GM19468 (cell line): ENCODE measurements at regions not wholly inside any gene's neighbourhood (a gene's known extent, or its start where the extent isn't known, plus 50 kb on each side); places are given as distances from the start of the nearest gene placed in this dataset.
"Not testable (repeated sequence)": the region's sequence is repeated elsewhere in the genome, so short reads cannot be mapped to it uniquely, and the experiment has no call there.

Experiments used
- ATAC-seq: cut with Tn5 transposase; IDR thresholded peaks from one replicate; pipeline ENCODE4 v1.9.1; 2021; ENCODE audit warnings: mild to moderate bottlenecking, moderate library complexity, moderate number of reproducible peaks; ENCODE audit not compliant: unreplicated experiment; ENCODE audit errors: extremely low read depth

DNA sequence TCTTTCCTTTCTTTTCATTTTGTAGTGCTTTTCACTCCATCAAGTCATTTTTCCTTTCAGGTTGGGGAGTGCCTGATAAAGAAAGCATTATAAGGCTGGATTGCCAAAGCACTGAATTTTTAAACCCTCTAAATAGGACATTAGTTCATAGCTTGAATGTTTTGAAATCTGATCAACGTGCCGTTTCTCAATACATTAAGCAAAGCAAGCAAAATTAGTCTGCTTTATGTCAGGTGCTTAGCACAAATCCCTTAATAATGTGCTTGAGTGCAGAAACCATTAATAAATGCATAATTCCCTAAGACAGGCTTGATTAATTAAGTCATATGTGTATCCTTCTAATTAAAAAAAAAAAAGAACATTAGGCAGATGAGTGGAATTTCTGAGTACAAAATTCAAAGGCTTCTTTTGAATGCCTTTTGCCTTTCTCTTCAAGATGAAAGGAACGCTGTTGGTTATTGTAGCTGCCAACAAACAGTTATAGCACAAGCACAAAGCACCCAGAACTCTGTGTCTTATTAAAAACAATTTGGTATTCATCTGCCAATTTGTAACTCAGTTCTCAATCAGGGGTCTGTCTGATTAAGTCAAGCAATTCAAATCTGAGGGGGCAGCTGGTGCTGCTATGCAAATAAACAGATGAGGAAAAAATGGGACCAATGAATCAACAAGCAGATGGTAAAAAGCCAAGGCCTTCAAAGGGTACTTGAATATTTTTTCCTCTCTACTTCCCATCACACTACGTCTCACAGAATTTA is 233.7 kb downstream of the TLE1 start:
- ATAC-seq = no peak

DNA sequence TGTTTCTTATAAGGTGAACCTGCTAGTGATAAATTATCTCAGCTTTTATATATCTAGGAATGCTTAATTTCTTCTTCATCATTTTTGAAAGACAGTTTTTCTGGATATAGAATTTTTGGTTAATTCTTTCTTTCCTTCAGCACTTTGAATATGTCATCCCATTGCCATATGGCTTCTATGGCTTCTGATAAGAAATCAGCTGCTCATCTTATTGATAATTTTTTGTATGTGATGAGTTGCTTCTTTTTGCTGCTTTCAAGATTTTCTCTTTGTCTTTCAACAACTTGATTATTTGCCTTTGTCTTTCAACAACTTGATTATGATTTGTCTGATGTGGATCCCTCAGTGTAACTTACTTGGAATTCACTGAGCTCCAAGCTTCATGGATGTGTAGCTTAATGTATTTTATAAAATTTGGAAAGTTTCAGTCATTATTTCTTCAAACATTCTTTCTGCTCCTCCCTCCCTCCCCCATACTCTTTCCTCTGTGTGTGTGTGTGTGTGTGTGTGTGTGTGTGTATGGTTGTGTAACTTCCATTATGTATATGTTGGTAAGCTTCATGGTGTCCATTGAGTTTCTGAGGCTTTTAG is 243.9 kb downstream of the TLE1 start:
- no peak for ATAC-seq

DNA sequence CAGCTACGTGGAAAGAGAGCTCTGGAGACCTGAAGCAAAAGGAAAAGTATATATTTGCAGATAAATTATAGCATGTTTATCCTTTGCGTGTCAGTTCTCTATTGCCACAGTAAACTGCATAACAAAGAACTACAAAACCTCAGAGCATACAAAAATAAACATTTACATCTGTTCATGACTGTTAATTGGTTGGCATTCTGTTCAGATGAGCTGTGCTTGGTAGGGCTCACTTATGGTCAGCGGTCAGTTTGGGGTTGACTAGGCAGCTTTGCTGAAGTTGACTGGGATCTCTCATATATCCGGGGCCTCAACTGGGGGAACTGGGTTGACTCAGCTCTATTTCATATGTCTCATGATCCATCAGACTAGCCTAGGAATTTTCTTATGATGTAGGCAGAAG is 257.7 kb downstream of the TLE1 start:
- no peak for ATAC-seq

DNA sequence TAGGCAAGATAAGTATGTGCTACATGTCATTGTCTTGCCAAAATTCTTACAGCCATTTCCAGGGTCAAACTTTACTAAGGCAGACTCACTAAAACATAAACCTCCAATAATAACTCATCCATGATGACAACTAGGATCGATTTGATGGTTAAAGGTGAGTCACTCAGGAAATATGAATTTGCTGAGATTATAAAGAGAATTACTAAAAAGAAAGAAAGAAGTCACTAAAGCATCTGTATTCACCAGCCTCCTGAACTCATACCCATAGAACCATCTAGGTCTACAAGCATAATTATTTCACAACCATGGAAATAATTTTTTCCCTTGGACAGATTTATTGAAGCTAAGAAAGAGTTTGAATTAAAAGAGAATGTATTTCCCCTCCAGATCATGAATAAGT is 258.6 kb downstream of the TLE1 start:
- ATAC-seq = no peak

DNA sequence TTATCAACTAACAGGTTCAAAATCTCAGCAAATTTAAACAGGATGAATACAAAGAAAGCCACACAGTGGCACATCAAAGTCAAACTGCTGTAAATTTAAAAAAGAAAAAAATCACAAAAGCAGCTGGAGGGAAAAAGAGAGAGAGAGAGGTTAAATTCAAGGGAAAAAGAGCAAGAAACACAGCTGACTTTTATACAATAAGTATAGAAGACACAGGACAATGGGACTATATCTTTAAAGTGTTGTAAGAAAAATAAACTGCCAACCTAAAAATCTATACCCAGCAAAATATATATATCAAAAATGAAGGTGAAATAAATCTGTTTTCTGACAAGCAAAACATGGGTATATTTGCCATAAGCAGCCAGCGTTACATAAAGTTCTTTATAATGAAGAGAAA is 261.5 kb downstream of the TLE1 start:
- no peak for ATAC-seq

DNA sequence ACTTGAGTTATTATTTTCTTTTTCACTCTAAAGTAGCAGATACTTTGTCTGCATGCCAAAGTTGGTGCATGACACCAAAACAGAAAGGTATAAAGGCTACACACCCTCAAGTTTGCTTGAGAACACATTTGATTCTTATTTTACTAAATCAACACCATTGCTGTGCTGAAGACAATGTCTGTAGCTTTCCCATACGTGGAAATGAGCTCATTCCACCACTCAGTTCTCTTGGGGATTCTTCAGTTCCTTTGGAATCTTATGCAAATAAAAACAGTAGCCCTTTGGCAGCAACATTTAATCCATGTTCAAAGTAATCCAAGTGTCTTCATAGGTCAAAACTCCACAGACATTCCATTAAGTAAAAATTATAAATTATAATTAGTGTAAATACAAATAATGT is 264.9 kb downstream of the TLE1 start:
- ATAC-seq = no peak

DNA sequence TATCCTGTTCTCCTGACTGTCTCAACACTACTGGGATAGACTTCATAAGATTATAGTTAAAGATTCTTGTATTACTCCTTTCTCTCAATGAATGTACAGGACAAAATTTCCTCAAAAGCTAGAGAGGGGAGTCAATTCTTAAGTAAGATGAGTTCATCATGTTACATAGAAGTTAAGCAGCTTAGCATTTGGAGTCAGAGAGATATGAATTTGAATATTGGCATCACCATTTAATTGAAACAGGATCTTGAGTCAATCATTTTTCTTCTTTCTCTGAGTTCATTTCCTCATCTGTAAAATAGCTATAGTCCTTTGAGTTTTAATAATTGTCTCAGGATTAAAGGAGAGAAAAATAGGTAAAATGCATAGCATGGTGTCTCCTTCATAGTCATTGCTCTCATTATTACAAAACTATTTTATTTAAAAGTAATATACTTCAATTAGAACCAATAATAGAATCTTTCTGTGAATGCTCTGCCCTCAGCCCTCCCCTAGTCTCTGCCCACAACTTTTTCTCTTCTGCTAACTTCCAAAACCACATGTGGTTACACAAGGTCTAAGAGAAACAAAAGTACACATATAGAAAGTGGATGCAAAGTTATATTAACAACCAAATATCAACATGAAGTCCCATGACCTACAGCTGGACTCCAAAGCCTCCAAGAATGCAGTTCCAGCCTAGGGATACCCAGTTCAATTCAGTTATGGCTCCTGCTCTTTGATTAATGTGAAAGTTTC is 265.6 kb downstream of the TLE1 start:
- no peak for ATAC-seq

DNA sequence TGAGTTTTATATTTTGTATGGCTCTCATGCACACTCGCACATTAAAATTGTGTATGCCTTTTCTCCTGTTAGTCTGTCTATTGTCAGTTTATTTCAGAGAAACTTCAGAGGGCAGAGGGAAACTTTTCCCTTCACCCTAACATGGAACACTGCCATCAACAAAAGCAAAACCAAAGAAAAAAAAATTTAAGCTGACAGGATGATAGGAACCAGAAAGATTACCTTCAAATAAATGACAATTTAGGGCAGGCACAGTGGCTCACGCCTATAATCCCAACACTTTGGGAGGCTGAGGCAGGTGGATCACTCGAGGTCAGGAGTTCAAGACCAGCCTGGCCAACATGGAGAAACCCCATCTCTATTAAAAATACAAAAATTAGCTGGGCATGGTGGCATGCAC is 268.3 kb downstream of the TLE1 start:
- not testable (repeated sequence) for ATAC-seq

DNA sequence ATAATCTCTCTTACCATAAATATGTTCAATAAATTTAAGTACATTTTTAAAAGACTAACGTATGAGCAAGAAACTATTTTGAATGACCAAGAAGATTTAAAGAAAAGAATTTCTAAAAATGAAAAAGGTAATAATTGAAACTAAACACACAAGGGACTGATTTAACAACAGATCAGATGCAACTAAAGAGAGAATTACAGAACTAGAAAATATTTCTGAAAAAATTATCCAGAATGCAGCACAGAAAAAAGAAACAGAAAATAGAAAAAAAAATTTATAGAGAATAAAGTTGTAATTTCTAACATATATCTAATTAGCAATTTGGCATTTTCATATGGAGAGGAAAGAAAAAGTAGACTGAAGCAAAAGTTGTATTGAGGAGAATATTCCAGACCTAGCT is 269.3 kb downstream of the TLE1 start:
- no peak for ATAC-seq

DNA sequence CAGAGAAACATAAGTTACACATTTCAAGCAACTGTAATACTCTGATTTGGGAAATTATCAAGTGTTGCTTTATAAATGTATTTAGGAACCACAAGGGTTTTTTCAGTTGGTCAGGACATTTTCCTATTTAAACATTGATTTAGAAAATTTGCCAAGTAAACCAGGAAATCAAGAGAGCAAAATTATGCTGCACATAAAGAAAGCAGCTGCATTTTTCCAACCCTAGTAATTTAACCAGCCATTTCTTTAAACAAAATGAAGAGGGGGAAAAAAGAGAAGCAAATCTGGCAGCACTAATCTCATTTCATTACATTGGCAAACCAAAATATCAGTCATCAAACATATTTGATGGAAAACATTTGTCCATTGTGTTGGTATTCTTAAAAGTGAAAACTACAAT is 271.4 kb downstream of the TLE1 start:
- ATAC-seq = no peak

DNA sequence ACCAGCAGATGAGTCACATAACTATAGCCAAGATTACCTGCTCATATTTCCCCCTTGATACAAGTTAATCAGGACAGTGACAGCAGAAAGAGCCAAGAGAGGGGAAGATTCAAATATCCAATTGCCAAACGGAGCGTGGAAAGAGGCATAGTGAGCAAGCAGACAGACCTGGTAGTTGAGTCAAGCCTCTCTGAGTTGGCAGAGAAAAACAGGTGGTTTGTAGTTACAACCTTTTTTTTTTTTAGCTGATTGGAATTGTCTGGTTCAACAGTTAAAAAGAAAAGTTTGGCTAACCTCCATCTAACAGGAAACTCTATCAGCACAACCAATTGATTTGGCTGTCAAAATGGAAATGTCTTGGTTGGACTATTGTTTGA is 272.1 kb downstream of the TLE1 start:
- ATAC-seq = no peak

DNA sequence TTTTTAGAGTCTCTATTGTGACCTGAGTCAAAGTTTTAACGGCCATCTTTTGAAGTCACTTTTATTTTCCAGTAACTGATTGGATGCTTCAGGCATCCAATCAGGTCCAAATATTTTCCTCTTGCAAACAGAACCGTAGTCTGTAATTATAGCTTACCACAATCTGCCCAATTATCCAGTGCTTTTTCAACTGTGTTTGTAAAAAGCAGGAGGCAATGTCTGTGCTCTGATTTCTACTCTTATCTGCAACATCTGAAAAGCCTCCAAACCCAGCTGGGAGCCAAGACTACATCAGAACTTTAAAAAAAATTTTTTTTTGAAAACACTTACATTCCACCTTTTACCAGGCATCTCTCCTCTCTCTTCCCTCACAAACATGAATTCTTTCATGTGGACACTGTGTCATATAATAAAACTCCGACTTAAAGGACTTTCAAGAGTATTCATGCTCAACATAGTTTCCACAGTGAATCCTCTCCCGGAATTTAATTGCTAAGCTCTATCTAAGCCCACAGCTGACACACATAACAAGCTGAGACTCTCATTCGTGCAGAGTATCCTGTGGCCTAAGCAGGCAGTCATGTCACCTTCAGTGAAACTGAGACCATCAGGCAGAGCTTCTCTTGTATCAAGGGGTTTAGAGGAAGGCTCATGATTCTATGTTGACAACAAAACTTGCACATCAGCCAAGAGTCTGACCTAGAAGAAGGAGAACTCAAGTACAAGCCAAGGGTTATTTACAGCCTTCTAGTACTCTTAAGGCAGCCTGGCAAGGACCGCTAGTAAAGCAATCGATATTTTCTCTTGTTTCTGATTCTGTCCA is 272.7 kb downstream of the TLE1 start:
- ATAC-seq = no peak

DNA sequence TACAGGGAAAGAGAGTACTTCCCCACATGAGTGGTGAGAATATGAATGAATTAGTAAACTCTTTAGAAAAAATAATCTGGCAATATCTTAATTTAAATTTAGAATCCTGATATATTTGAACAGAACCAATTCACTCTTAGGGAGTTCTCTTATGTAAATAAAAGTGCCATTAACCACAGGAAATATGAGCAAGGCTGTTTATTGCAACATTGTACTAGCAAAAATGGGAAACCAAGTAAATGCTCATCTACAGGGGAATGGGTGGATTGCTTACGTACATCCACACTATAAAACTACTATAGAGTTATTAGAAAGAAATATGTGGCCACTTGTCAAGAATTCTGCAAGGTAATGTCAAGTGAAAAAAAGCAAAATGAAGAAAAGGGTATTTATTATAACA is 274.5 kb downstream of the TLE1 start:
- ATAC-seq = no peak

DNA sequence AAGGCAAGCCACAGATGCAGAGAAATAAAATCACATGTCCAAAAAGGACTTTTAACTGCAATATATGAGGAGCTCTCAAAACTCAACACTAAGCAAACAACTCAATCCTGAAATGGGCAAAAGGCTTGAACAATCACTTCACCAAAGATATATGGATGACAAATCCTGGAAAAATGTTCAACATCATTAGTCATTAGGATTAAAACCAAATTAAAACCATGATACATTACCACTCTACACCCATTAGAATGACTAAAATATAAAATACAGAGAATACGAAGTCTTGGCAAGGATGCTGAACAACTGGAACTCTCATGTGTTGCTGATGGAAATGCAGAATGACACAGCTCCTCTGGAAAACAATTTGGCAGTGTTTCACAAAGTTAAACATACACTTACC is 277.4 kb downstream of the TLE1 start:
- ATAC-seq = no peak

DNA sequence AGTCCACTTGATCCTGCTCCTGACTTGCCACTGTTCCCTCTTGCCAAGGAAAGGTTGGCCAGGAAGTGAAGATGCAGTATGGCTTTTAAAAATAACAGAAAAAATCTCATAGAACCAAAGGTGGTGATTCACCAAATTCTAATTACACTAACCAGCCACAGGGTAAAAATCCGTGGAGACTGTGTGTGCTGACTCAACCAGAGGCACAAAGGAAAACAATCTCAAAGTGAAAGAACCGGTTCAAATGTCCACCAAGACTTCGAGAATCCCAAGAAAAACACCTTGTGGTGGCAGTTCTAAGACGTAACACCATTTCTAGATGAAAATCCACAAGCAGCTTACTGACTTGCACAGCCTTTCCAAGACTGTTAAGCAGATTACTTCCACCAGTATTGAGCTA is 279.1 kb downstream of the TLE1 start:
- no peak for ATAC-seq

DNA sequence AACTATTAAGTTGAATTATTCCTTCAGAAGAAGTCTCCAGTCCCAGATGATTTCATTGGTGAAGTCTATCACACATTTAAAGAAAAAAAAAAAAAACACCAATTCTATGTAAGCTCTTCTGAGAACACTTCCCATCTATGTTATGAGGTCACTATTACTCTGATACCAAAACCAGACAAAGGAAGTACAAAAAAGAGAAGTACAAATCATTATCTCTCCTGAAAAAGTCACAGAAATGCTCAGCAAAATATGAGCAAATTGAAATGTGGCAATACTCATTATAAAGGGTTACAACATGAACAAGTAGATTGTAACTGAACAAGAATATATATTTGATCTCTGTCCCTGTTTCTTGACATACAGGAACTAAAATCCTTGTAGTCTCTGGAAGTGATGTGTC is 280.4 kb downstream of the TLE1 start:
- no peak for ATAC-seq

DNA sequence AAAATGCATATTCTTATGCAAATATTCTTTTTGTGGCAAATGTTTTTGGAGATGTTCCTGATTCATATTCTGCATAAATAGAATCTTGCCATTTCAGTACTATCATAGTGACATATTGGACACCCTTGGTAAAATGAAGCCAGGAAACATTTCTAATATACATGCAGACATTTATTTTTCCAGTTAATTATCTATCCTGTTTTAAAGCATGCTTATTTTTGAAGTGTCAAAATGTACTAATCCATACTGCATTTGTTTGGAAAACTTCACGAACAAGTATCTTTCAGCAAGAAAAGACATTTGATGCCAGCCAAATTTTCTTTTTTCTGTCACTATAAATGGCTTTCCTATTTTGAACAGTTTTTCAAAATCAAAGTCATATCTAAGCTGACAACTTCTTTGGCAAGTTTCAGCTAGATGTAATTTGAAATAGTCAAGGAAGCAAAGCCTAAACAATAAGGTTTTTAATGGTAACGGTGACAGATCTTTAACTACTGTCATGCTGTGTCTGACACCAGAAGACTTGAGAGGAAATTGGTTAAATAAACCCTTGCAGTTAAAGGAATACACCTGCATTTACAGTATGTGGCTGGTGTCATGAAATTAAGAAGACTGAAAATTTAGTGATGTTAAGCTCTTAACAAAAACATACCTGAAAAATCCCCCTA is 284.3 kb downstream of the TLE1 start:
- ATAC-seq = no peak

DNA sequence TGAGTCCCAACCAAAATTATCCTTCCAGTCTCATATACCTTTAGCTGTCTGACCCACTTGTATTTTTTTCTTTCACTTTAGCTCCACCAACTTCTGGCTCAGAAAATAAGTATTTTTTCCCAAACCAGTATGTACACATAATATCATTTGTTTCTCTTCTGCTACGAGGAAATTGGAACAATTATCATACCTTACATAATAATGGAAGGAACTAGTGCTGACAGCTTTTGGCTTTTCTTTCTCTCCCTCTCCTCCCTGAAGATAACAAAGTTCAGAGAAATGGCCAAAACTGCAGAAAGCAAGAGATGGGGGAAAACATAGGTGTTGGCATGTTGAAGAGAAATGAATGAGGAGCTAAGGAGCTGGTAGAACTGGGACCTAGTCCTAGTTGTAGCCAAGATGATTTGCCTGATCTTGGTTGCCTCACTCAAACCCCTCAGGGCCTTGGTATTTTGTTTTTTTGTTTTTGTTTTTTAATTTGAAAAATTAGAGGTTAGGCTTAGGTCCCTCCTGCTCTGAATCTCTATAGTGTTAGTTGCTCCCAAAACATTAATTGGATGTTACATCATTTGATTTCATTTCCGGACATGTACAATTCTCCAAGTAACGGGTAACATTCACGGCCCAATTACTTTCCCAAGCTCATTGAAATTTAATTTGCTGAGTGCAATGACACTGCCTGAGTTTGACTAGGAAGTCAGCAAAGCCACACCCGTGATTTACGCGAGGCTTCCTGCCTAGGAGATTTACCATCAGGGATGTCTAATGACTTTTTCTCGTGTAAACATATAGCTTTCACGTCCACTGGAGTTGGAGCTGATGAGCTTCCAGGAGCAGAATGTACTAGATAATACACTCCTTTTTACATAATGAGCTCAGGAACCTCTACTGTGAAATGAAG is 291.6 kb downstream of the TLE1 start:
- ATAC-seq = no peak

DNA sequence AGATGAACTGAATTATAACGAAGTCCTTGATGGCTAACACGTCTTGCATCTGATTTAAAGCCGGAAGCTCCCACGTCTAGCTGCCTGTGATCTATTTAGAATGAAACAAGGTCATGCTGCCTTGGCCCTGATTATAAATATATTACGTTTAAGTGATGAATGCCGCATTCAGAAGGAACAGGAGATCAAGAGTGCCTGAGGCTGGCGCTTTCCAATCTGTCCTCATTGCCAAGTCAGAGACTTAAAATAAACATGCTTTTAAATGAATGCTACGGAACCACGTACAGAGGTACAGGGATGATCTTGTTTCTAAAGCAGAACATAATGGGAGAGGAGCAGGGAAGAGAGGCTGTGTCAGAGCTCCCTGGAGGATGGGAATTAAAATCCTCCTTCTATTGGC is 292.8 kb downstream of the TLE1 start:
- no peak for ATAC-seq
